ENCODE measurements at regions not wholly inside any gene's neighbourhood (a gene's known extent, or its start where the extent isn't known, plus 50 kb on each side); places are given as distances from the start of the nearest gene placed in this dataset.

- TF ChIP-seq POLR2A (IDR thresholded peaks at IDR 0.05; ENCODE audit: low read depth, low read length), result no peak
- no peak for TF ChIP-seq POLR2AphosphoS5 (IDR thresholded peaks at IDR 0.05; ENCODE audit: low read depth, low read length)
Observed at GRCh38 chr10:94218493-94219183, 144.1 kb downstream of the NOC3L start.
